Neural cell (in vitro differentiated cells): ENCODE measurements at regions not wholly inside any gene's neighbourhood (a gene's known extent, or its start where the extent isn't known, plus 50 kb on each side); places are given as distances from the start of the nearest gene placed in this dataset.

Source experiments
- H2AFZ ChIP-seq: fragments of 200-600, 300-800 bp; sonication (generic), shearing (Covaris generic); 2 replicates; pipeline ENCODE4 v1.6.0; 2014; ENCODE audit warnings: low read depth, mild to moderate bottlenecking, antibody characterized with exemption, low read length, moderate library complexity
- H3F3A ChIP-seq: fragments of 200-600 bp; shearing (Covaris generic); 2 replicates; pipeline ENCODE4 v1.6.1; 2016; ENCODE audit warnings: mild to moderate bottlenecking, moderate library complexity, mixed read lengths, antibody characterized with exemption, low read length; ENCODE audit not compliant: insufficient read depth, poor library complexity, severe bottlenecking
- H3K27ac ChIP-seq: fragments of 200-600, 300-800 bp; sonication (generic), shearing (Covaris generic); 2 replicates; pipeline ENCODE4 v1.5.1; 2014; ENCODE audit warnings: mild to moderate bottlenecking, low read length, moderate library complexity
- H3K27me3 ChIP-seq: fragments of 300-800, 200-600 bp; sonication (generic), shearing (Covaris generic); 2 replicates; pipeline ENCODE4 v1.6.0; 2014; ENCODE audit warnings: mild to moderate bottlenecking, low read depth, low read length, moderate library complexity; ENCODE audit not compliant: insufficient read depth
- H3K36me3 ChIP-seq: fragments of 300-800, 200-600 bp; sonication (generic), shearing (Covaris generic); 2 replicates; pipeline ENCODE4 v1.5.1; 2014; ENCODE audit warnings: mild to moderate bottlenecking, antibody characterized with exemption, low read length, moderate library complexity; ENCODE audit not compliant: insufficient read depth
- H3K4me2 ChIP-seq: fragments of 300-800, 200-600 bp; sonication (generic), shearing (Covaris generic); 2 replicates; pipeline ENCODE4 v1.6.0; 2014; ENCODE audit warnings: mild to moderate bottlenecking, low read length
- H3K4me3 ChIP-seq: fragments of 300-800, 200-600 bp; sonication (generic), shearing (Covaris generic); 2 replicates; pipeline ENCODE4 v1.5.1; 2014; ENCODE audit warnings: mild to moderate bottlenecking, low read length, moderate library complexity
- H3K79me2 ChIP-seq: fragments of 200-600 bp; shearing (Covaris generic); replicated peaks from 2 replicates; pipeline ENCODE4 v1.6.0; 2014; ENCODE audit warnings: mild to moderate bottlenecking, low read length, moderate library complexity; ENCODE audit not compliant: insufficient read depth
- H3K9ac ChIP-seq: fragments of 300-800, 200-600 bp; sonication (generic), shearing (Covaris generic); 2 replicates; pipeline ENCODE4 v1.6.1; 2016; ENCODE audit warnings: mild to moderate bottlenecking, low read length, mixed read lengths
- H3K9me2 ChIP-seq: fragments of 200-600 bp; shearing (Covaris generic); 2 replicates; pipeline ENCODE4 v1.6.1; 2016; ENCODE audit warnings: mild to moderate bottlenecking, low read length, mixed read lengths; ENCODE audit not compliant: insufficient read depth
- H3K9me3 ChIP-seq: fragments of 200-600, 300-800 bp; sonication (generic), shearing (Covaris generic); 2 replicates; pipeline ENCODE4 v1.6.1; 2016; ENCODE audit warnings: mild to moderate bottlenecking, mixed run types, low read length, moderate library complexity, mixed read lengths
- H4K20me1 ChIP-seq: fragments of 200-600 bp; shearing (Covaris generic); 2 replicates; pipeline ENCODE4 v1.6.1; 2016; ENCODE audit warnings: mild to moderate bottlenecking, mixed run types; ENCODE audit not compliant: insufficient read depth
- RAD21 ChIP-seq: fragments of 450-650 bp; conservative IDR thresholded peaks from 2 replicates; pipeline ENCODE4 v1.6.1; 2014; ENCODE audit warnings: antibody characterized with exemption, mild to moderate bottlenecking, moderate library complexity
- SMC3 ChIP-seq: fragments of 450-650 bp; conservative IDR thresholded peaks from 2 replicates; pipeline ENCODE4 v1.6.1; 2014; ENCODE audit warnings: antibody characterized with exemption, mild to moderate bottlenecking, moderate library complexity; ENCODE audit not compliant: poor library complexity
- TF ChIP-seq, protein P1 (sequence below): IDR thresholded peaks from 2 replicates; pipeline ENCODE4 v1.6.1; 2012; ENCODE audit warnings: borderline replicate concordance

DNA sequence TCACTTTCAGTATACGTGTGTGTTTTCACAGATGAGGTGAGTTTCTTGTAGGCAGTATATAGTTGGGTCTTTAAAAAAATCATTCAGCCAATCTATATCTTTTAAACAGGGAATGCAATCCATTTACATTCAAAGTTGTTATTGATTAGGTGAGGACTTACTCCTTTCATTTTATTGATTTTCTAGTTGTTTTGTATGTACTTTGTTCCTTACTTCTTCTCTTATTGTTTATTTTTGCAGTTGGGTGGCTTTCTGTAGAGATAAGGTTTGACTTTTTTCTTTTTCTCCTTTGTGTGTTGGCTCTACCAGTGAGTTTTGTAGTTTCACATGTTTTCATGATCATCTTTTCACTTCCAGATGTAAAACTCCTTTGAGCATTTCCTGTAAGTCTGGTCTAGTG, 83.1 kb downstream of the MAGED1 start:
- H3K27me3 ChIP-seq: no peaks in the 10 kb centered on the region
- TF ChIP-seq, protein P1, sequence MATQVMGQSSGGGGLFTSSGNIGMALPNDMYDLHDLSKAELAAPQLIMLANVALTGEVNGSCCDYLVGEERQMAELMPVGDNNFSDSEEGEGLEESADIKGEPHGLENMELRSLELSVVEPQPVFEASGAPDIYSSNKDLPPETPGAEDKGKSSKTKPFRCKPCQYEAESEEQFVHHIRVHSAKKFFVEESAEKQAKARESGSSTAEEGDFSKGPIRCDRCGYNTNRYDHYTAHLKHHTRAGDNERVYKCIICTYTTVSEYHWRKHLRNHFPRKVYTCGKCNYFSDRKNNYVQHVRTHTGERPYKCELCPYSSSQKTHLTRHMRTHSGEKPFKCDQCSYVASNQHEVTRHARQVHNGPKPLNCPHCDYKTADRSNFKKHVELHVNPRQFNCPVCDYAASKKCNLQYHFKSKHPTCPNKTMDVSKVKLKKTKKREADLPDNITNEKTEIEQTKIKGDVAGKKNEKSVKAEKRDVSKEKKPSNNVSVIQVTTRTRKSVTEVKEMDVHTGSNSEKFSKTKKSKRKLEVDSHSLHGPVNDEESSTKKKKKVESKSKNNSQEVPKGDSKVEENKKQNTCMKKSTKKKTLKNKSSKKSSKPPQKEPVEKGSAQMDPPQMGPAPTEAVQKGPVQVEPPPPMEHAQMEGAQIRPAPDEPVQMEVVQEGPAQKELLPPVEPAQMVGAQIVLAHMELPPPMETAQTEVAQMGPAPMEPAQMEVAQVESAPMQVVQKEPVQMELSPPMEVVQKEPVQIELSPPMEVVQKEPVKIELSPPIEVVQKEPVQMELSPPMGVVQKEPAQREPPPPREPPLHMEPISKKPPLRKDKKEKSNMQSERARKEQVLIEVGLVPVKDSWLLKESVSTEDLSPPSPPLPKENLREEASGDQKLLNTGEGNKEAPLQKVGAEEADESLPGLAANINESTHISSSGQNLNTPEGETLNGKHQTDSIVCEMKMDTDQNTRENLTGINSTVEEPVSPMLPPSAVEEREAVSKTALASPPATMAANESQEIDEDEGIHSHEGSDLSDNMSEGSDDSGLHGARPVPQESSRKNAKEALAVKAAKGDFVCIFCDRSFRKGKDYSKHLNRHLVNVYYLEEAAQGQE: no peak
- TF ChIP-seq RAD21: no peak
- TF ChIP-seq SMC3: no peak
- H3K27ac ChIP-seq: no peak overlapping the region
- H3K79me2 ChIP-seq: no peaks in the 10 kb centered on the region
- H4K20me1 ChIP-seq: no peaks in the 10 kb centered on the region
- no peak overlapping the region for H2AFZ ChIP-seq
- no peak overlapping the region for H3K4me3 ChIP-seq
- H3K9me2 ChIP-seq: no peaks in the 10 kb centered on the region
- H3F3A ChIP-seq: no peaks in the 10 kb centered on the region
- no peak overlapping the region for H3K4me2 ChIP-seq
- H3K36me3 ChIP-seq: no peaks in the 10 kb centered on the region
- H3K9ac ChIP-seq: no peak overlapping the region
- H3K9me3 ChIP-seq: no peaks in the 10 kb centered on the region
